LHCN-M2 (cell line): ENCODE measurements at regions not wholly inside any gene's neighbourhood (a gene's known extent, or its start where the extent isn't known, plus 50 kb on each side); places are given as distances from the start of the nearest gene placed in this dataset.
A peak's percentile ranks its signal among the peaks of the same experiment; 100 is the strongest.
"Not testable (repeated sequence)": the region's sequence is repeated elsewhere in the genome, so short reads cannot be mapped to it uniquely, and the experiment has no call there.

ENCODE experiments used
- DNase-seq: peaks from one replicate; pipeline ENCODE4 v3.0.0-alpha.2; 2012; ENCODE audit warnings: low read depth

DNA sequence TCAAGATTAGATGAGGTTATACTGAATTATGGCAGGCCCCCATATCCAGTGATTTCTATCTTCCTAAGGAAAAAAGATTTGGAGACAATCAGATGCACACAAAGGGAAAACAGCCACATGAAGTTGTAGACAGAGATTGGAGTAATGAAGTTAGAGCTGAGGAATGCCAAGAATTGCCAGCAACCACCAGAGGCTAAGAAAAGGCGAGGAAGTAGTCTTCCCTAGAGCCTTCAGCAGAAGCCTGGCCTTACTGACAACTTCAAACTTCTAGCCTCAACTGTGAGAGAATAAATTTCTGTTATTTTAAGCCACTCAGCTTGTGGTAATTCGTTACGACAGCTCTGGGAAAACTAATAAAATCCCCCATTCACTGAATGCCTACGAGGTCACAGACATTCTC, 473.9 kb downstream of the COL12A1 start:
- peak; percentile 82 for DNase-seq

DNA sequence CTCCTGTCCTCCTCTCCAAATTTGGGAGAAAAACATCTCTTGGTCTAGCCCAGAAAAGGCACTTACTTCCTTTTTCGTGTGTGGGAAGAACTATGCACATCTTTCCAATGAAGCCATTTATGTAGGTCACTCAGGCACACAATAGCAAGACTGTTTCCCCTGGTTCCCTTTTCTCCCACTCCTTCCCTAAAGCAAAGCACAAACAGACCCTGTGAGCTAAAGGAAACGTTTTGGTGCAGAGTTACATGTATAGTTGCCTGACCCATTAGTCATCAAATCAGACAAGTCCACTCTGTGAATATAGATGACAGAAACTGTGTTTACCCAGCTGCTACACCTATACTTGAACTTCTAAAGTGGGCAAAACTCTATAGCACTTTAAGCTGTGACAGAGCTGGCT, 474.6 kb downstream of the COL12A1 start:
- DNase-seq, result peak; percentile 89

DNA sequence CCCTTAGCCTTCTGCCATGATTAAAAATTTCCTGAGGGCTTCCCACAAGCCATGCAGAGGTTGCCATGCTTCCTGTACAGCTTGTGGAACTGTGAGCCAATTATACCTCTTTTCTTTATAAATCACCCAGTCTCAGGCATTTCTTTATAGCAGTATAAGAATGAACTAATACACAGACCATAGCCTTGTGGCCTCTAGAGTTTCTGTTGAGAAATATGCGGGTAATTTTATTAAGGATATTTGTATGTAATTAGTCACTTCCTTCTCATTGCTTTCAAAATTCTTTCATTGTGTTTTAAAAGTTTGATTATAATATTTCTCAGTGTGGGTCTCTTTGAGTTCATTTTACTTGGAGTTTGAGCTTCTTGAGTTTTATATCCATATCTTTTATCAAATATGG, 484.9 kb downstream of the COL12A1 start:
- no peak for DNase-seq

DNA sequence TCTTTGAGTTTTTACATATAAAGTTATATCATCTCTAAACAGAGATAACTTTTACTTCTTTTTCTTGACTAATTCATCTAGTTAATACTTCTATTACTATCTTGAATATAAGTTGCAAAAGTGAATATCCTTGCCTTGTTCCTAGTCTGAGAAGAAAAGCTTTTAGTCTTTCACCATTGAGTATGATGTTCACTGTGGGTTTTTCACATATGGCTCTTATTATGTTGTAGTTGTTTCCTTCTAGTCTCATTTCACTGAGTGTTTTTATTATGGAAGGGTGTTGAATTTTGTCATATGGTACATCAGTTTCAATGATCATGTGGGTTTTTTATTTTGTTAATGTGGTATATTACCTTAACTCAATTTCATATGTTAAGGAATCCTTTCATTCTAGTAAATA, 488.3 kb downstream of the COL12A1 start:
- DNase-seq, result no peak

DNA sequence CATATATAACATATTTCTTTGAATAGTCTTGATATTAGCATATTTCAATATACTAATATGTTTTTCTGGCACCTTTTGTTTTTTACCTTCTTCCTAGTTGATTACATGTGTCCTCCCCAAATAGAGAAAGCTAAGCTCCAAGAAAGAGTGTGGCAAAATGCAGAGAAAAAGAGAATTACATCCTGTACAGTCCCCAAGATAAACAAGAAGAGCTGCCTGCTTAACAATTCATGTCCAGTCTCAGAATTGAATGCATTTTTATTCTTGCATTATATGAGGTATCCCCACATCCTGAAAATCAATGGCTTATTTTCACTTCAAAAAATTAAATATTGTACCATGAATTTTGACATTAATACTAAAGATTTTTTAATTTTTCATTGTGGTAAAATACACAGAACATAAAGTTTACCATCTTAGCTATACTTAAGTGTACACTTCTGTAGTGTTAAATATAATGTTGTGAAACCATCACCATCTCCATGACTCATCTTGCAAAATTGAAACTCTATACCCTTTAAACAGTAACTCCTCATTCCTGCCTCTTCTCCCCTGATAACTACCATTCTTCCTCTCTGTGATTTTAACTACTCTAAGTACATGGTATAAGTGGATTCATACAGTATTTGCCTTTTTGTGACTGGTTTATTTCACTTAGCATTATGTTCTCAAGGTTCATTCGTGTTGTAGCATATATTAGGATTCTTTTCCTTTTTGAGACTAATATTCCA, 490.3 kb downstream of the COL12A1 start:
- DNase-seq, result peak; percentile 66

DNA sequence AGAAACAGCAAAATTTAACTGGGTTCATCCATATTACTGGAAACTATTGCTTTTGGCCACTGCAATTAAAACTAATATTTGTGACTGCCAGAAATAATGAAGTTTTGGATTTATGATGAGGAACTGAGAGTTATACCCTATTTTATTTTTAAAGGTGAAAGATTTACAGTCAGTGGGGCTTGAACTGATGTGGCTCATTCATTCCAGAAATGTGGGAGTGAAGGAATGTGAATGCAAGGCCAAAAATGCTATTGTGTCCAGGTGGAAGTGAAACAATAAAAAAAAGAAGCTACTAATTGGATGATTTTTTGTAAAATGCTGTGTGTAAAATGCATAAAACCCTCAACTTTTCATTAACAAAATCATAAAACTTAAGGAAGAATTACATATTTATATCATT, 491.9 kb downstream of the COL12A1 start:
- no peak for DNase-seq

DNA sequence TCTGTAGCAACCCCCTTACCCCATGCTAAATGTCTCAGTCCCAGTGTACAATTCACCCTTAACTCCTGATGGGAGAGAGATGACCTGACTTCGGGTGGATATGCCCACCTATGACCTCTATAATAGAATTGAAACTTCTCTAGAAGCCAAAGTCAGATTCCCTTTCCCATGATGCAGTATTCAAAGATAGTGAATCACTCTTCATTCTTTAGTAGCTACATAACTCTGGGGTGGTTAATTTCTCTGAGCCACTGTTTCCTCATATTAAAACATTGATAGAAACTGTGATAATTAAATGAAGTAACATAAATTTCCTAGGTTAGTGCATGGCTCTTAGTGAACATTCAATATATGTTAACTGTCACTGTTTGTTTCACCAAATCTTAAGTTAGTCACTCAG, 500.4 kb downstream of the COL12A1 start:
- DNase-seq, result no peak

DNA sequence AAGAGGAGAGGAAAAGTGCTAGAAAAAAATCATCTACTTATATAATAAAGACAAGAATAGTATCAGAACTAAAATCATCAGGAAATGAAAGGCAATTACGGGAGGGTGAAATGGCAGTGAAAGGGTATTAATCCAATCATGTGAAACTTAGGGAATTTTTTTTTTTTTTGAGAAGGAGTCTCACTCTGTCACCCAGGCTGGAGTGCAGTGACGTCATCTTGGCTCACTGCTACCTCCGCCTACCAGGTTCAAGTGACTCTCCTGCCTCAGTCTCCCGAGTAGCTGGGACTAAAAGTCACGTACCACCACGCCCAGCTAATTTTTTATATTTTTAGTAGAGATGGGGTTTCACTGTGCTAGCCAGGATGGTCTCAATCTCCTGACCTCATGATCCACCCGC, 501.3 kb downstream of the COL12A1 start:
- not testable (repeated sequence) for DNase-seq

DNA sequence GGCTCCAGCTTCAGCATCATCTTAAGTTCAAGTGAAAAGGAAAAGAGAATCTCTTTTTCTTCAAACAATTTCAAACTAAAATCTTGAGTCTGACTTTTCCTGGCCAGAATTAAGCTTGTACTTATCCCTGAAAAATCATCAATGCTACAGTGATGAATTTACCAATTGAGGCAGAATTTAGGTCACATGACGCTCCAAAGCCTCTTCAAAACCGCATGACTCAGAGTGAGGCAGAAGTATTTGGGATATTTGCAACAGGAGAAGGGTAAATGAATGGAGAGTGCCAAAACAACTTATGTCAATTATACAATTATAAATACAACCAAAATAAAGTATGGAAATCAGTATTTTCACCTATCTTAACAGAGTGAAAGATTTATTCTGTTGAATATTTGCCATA, 515.5 kb downstream of the COL12A1 start:
- no peak for DNase-seq

DNA sequence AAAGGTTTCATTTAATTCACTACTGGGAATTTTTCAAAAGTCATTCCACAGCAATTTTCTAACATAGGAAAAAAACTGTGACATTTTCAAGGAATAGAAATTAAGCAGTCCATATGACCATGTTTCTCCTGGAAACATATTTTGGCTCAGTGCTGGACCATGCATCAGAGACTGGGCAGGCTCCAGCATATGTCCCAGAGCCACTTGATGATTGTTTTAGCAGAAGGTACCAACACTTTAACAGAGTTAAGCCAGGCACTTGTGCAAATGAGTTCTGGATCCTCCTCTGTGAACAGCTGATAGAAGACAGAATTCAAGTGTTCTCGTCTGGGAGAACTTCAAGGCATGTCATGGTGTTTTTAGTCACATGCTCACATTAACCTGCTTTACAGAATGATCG, 516.3 kb downstream of the COL12A1 start:
- DNase-seq, result no peak

DNA sequence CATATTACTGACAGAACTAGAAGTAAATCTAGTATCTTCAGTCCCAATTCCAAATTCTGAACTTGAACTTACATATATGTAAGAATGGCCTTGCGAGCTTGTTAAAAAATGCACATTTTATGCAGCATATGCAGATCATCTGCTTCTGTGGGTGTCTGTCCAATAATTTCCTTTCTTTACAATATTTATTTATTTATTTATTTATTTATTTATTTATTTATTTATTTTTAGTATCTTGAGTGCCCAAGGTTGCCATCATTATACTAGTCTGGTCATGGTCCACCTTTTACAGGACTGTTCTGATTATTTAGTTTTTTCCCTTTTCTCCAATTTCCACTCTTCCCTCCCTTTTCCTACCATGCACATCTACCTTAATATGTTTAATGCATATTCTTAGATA, 528.4 kb downstream of the COL12A1 start:
- DNase-seq, result no peak

DNA sequence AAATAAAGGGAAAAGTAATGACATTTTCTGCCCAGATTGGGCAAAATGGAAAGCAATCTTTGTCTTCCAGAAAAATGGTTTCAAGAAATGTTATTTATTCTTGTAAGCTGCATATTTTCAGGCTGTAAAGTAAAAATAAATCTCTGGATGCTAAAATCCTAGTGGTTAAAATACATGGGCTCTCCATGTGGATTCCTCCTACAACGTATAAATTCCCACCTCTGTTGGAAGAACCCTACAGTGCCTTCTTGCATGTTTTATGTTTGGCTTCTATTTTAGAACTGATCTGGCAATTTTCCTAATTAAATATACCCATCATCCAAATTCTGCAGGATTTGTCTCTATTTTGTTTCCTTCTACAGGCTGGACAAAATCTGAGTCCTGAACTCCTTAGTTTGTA, 528.9 kb downstream of the COL12A1 start:
- no peak for DNase-seq

DNA sequence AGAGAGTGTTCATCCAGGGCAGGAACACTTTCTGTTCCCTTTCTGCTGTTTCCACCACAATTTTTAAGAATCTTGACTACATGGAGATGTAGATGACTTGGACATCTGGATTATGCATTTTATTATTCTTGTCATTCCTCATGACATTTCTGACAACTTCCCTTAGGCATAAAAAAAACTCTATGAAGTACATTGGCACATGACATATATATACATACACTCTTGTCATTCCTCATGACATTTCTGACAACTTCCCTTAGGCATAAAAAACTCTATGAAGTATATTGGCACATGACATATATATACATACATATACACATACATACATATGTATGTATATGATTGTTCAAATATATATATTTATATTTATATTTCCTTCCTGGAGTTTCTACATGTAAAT, 531.5 kb downstream of the COL12A1 start:
- DNase-seq, result no peak

DNA sequence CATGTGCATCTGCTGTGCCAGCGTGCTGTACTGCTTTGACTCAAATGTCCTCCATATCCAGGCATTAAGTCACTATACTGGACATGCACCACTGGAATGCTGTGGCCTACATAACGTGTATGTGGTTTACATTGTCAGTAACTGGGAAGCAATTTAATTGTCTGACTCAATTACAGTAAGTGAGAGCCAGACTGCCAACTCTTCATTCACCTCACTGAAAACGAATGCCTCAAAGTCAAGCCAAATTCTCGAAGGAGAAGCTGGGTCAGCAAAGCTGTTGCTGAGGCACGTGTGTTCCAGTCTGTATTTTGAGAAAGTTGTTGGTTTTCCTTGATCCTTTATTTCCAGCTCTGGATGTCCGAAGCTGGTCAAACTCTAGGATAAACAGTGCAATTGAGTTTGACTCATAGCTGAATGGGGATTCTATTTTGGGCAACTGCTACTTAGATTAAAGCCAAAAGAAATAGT, 534.3 kb downstream of the COL12A1 start:
- peak; percentile 92 for DNase-seq

DNA sequence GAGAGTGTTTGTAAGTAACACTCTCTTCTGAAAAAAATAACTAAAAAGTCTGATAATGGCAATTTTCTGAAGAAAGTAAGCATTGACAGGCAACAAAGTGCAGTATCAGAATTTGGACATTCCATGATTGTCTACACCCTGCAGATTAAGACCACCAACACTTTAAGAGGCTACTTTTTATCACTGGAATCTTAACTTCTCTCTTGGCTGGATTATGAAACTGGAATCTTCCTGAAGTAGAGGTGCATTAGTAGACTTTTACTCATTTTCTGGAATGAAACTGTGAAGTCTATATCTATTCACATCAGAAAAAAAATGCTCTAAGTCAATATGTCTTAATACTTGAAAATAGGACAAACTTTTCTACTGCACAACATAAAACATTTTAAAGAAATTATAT, 547.5 kb downstream of the COL12A1 start:
- DNase-seq, result no peak

DNA sequence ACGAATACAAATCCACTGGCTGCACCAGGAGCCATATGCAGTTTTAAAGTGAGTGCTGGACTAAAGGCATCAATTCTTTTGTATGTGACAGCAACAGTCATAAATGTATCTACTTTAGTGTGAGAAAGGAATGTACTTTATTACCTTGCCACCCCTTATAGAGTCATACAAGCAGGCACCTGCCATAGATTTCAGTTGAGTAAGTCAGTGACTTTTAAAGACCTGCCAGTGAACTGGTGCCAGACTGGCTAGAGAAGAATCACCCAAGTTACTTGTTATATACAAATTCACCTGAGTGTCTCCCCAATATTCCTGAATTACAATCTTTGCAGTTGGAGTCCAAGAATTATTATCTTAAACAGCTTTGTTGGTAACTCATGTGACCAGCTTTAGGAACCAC, 547.9 kb downstream of the COL12A1 start:
- DNase-seq, result no peak

DNA sequence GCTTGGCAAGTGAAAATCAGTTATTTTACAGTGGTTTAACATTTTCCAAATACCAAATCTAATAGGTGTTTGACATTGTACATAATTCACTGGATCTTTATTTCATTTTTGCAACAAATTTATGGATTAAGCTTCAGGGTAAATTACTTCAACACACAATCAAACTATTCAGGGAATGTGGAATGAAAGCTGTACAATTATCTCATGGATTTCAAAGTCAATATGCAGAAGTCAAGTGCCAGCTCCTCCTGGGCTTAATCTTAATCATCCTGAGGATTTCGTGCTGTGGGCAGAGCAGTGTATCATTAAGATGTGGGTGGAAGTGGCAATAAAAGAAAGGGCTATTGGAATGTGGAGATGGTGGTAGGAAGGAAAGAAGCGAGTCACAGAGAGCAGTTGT, 548.8 kb downstream of the COL12A1 start:
- peak; percentile 43 for DNase-seq

DNA sequence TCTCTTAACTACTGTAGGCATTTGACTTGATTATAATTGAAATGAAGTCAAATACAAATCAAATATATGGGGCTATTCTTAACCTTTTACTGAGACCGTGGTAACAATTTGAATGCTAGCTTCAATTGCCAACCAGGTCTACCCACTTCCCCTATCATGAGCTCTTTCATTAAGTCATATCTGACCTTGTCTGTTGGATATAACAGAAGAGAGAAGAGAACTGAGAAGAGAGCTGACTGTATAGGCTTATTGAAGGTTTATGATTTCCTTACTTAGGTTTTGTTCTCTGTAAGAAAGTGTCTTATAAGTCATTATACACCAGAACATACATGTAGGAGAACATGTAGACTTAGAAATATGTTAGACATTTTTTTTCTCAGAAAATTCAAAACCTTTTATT, 549.4 kb downstream of the COL12A1 start:
- no peak for DNase-seq

DNA sequence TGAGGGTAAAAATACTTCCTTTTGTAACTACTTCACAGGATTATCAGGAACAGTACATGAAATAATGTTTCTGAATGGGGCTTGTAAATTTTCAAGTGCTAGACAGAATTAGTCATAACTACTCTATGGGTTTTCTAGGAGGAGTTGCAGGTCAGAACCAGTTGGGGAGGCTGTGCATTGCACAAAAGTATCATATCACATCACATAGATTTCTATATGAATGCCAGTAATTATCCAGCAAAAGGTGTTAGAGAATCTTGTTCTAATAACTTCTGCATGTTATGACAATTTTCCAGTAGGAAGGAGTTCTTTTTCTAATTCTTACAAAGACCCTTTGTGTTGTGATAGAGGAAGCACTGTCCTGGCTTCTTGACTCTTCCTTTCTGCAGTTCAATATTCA, 551.6 kb downstream of the COL12A1 start:
- DNase-seq, result no peak

DNA sequence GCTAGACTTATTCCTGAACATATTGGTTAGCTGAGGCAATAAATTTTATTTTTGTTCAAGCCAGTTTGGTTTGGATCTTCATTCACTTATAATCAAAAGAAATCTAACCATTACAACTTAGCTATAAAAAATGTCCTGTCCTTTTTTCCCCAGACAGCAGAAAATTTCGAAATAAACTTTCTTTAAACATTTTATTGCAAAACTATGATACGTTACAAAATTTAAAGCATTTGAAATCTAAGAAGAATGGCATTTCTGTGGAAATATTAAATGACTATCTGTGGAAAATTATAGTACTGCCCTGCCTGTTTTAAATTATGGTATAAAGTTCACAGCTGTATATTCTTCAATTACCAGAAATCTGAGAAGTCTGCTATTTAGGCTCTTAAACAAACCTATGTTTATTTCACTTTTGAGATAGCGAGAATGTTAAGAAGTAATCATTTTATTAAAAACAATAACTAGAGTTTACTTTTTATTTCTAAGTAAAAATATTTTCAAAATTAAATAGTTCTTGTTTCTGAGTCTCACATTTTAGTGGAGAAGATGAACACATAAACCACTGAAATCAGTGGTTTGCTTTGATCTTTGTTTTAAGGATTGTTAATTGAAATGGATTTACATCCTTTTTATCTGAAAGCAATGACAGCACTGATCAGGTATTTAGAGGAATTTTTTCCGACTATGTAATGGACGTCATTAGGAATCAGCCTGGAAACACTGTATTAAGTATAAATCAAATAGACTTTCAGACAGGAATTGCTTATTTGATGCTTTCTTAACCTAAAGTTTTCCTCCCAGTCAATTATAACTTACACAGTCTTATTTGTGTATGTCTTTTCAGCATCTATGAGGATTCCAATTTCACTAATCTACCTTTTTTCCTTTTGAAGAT, 553.7 kb downstream of the COL12A1 start:
- DNase-seq, result peak; percentile 12

DNA sequence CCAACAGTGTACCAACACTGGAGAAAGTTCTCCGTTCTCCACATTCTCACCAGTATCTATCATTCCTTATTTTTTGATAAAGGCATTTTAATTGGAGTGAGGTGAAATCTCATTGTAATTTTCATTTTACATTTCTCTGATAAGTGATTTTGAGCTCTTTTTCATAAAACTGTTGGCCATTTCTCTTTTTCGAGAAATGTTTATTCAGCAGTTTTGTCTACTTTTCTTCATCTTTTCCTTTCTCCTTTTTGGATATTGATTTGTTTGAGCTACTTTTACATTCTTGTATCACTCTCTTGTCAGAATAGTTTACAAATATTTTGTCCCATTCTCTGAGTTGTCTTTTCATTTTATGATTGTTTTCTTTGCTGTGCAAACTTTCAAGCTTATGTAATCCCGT, 555.2 kb downstream of the COL12A1 start:
- DNase-seq, result no peak

DNA sequence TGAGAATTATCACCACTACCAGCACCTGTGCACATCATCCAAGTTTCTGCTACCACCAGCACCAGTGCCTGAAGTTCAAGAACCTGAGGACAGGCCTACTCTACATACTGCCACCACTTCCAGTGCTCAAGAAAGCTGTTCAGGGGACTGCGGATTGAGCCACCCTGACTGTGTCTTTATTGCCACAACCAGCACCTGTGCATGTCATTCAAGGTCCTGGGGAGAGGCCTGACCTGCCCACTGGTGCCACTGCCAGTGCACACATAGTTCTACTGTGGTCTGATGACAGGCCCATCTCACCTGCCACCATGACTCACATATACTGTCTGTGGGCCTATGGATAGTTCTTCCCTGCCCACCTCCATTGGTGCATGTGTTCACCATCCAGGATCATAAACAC, 559.4 kb downstream of the COL12A1 start:
- peak; percentile 15 for DNase-seq
